ENCODE measurements at regions not wholly inside any gene's neighbourhood (a gene's known extent, or its start where the extent isn't known, plus 50 kb on each side); places are given as distances from the start of the nearest gene placed in this dataset.

- no peak overlapping the region for H3K4me3 ChIP-seq
- H3K36me3 ChIP-seq, result no peaks in the 10 kb centered on the region
- H3K27me3 ChIP-seq, result no peaks in the 10 kb centered on the region
- no peak for DNase-seq
- no peaks in the 10 kb centered on the region for H3K9me3 ChIP-seq
- TF ChIP-seq POLR2A (IDR thresholded peaks at IDR 0.05) (no peak), CTCF (IDR thresholded peaks at IDR 0.05) (no peak)
- H3K27ac ChIP-seq, result no peak overlapping the region
- H3K4me1 ChIP-seq, result no peaks in the 10 kb centered on the region
These were observed 131.4 kb downstream of the BMP2 start for GRCh38 chr20:6898928-6899327.

GRCh38 chr20:6906871-6907270 lies 139.4 kb downstream of the BMP2 start:
- H3K4me1 ChIP-seq, result no peaks in the 10 kb centered on the region
- H3K36me3 ChIP-seq, result no peaks in the 10 kb centered on the region
- no peaks in the 10 kb centered on the region for H3K9me3 ChIP-seq
- H3K4me3 ChIP-seq, result no peak overlapping the region
- TF ChIP-seq POLR2A (IDR thresholded peaks at IDR 0.05) (no peak), CTCF (IDR thresholded peaks at IDR 0.05) (no peak)
- H3K27ac ChIP-seq, result no peak overlapping the region
- H3K27me3 ChIP-seq, result no peaks in the 10 kb centered on the region
- no peak for DNase-seq

- H3K4me3 ChIP-seq, result no peak overlapping the region
- no peaks in the 10 kb centered on the region for H3K4me1 ChIP-seq
- H3K9me3 ChIP-seq, result no peaks in the 10 kb centered on the region
- DNase-seq, result no peak
- H3K27ac ChIP-seq, result no peak overlapping the region
- H3K36me3 ChIP-seq, result no peaks in the 10 kb centered on the region
- TF ChIP-seq POLR2A (IDR thresholded peaks at IDR 0.05), result no peak
- no peak for TF ChIP-seq CTCF (IDR thresholded peaks at IDR 0.05)
- H3K27me3 ChIP-seq, result no peaks in the 10 kb centered on the region
These were observed 141.2 kb downstream of the BMP2 start for GRCh38 chr20:6908673-6909072.

GRCh38 chr20:6909608-6910007 lies 142.1 kb downstream of the BMP2 start:
- no peak for TF ChIP-seq POLR2A (IDR thresholded peaks at IDR 0.05)
- DNase-seq, result no peak
- Histone ChIP-seq H3K36me3 (no peaks in the 10 kb centered on the region), H3K27ac (no peak overlapping the region), H3K4me3 (no peak overlapping the region), H3K9me3 (no peaks in the 10 kb centered on the region), H3K4me1 (no peaks in the 10 kb centered on the region), H3K27me3 (no peaks in the 10 kb centered on the region)

GRCh38 chr20:6914986-6915385 lies 147.5 kb downstream of the BMP2 start:
- Histone ChIP-seq H3K27ac (no peak overlapping the region), H3K27me3 (no peaks in the 10 kb centered on the region), H3K4me1 (no peaks in the 10 kb centered on the region), H3K36me3 (no peaks in the 10 kb centered on the region), H3K4me3 (no peak overlapping the region), H3K9me3 (no peaks in the 10 kb centered on the region)
- no peak for DNase-seq
- TF ChIP-seq CTCF (IDR thresholded peaks at IDR 0.05), result no peak
- TF ChIP-seq POLR2A (IDR thresholded peaks at IDR 0.05), result no peak

GRCh38 chr20:6916938-6917337 lies 149.5 kb downstream of the BMP2 start:
- no peak for TF ChIP-seq CTCF (IDR thresholded peaks at IDR 0.05)
- TF ChIP-seq POLR2A (IDR thresholded peaks at IDR 0.05), result no peak
- Histone ChIP-seq H3K9me3 (no peaks in the 10 kb centered on the region), H3K36me3 (no peaks in the 10 kb centered on the region), H3K27me3 (no peaks in the 10 kb centered on the region), H3K4me3 (no peak overlapping the region), H3K4me1 (no peaks in the 10 kb centered on the region), H3K27ac (no peak overlapping the region)
- no peak for DNase-seq

Data from Peyer's patch (tissue), 4 donors.